Hepatocyte (in vitro differentiated cells): ENCODE measurements at regions not wholly inside any gene's neighbourhood (a gene's known extent, or its start where the extent isn't known, plus 50 kb on each side); places are given as distances from the start of the nearest gene placed in this dataset.

Experiments used
- DNase-seq: peaks from one replicate; pipeline ENCODE4 v3.0.0-alpha.2; 2016; ENCODE audit warnings: low spot score
- H2AFZ ChIP-seq: fragments of 200-600 bp; sonication (generic); 2 replicates; pipeline ENCODE4 v1.6.0; 2016; ENCODE audit warnings: antibody characterized with exemption, mild to moderate bottlenecking
- H3K27ac ChIP-seq: fragments of 200-600 bp; sonication (generic); 2 replicates; pipeline ENCODE4 v1.5.1; 2016; ENCODE audit warnings: mild to moderate bottlenecking
- H3K27me3 ChIP-seq: fragments of 200-600 bp; sonication (generic); 2 replicates; pipeline ENCODE4 v1.6.1; 2016
- H3K36me3 ChIP-seq: fragments of 200-600 bp; sonication (generic); replicated peaks from 2 replicates; pipeline ENCODE4 v1.5.1; 2016; ENCODE audit warnings: low read depth; ENCODE audit not compliant: insufficient read depth
- H3K4me1 ChIP-seq: fragments of 200-600 bp; sonication (generic); 2 replicates; pipeline ENCODE4 v1.5.1; 2016; ENCODE audit warnings: mild to moderate bottlenecking, moderate library complexity; ENCODE audit not compliant: insufficient read depth
- H3K4me2 ChIP-seq: fragments of 200-600 bp; sonication (generic); 2 replicates; pipeline ENCODE4 v1.6.0; 2016
- H3K4me3 ChIP-seq: fragments of 200-600 bp; sonication (generic); 2 replicates; pipeline ENCODE4 v1.5.1; 2016; ENCODE audit warnings: mild to moderate bottlenecking
- H3K79me2 ChIP-seq: fragments of 200-600 bp; sonication (generic); 2 replicates; pipeline ENCODE4 v1.6.0; 2017; ENCODE audit warnings: mild to moderate bottlenecking
- H3K9me2 ChIP-seq: fragments of 200-600 bp; sonication (generic); replicated peaks from 2 replicates; pipeline ENCODE4 v1.6.0; 2017; ENCODE audit warnings: mild to moderate bottlenecking; ENCODE audit not compliant: insufficient read depth
- H3K9me3 ChIP-seq: fragments of 200-600 bp; sonication (generic); 2 replicates; pipeline ENCODE4 v1.5.1; 2016; ENCODE audit warnings: low read depth, mild to moderate bottlenecking
- H4K20me1 ChIP-seq: fragments of 200-600 bp; sonication (generic); 2 replicates; pipeline ENCODE4 v1.6.0; 2016; ENCODE audit warnings: mild to moderate bottlenecking; ENCODE audit not compliant: insufficient read depth, poor library complexity, severe bottlenecking
- CTCF ChIP-seq: fragments of 200-600 bp; sonication (generic); IDR thresholded peaks from 2 replicates; pipeline ENCODE4 v1.5.1; 2016; ENCODE audit warnings: antibody characterized with exemption, mild to moderate bottlenecking; ENCODE audit not compliant: poor library complexity
- EZH2 ChIP-seq: fragments of 200-600 bp; sonication (generic); IDR thresholded peaks from 2 replicates; pipeline ENCODE4 v1.6.1; 2016; ENCODE audit warnings: antibody characterized with exemption, mild to moderate bottlenecking, borderline replicate concordance
- EZH2phosphoT487 ChIP-seq: fragments of 200-600 bp; sonication (generic); IDR thresholded peaks from one replicate; pipeline ENCODE4 v1.6.1; 2018; ENCODE audit warnings: antibody characterized with exemption, mild to moderate bottlenecking, low read depth, moderate library complexity; ENCODE audit not compliant: unreplicated experiment, severe bottlenecking
- WGBS: methylation state at CpG from one replicate; pipeline ENCODE4 v1.1.6; 2016; ENCODE audit warnings: low lambda C conversion rate; ENCODE audit errors: missing lambda C conversion rate; 5-methylcytosine and 5-hydroxymethylcytosine counted together

- no peaks in the 10 kb centered on the region for H3K79me2 ChIP-seq
- H4K20me1 ChIP-seq, result no peaks in the 10 kb centered on the region
- no peak overlapping the region for H2AFZ ChIP-seq
- no peak overlapping the region for H3K27ac ChIP-seq
- no peak overlapping the region for H3K4me3 ChIP-seq
- no peak for TF ChIP-seq EZH2phosphoT487
- no peak for TF ChIP-seq EZH2
- TF ChIP-seq CTCF, result no peak
- no peaks in the 10 kb centered on the region for H3K9me2 ChIP-seq
- 87% methylated on average over 19 of the region's 19 CpGs for WGBS
- H3K4me2 ChIP-seq, result no peak overlapping the region
- no peaks in the 10 kb centered on the region for H3K27me3 ChIP-seq
- H3K9me3 ChIP-seq, result no peaks in the 10 kb centered on the region
- DNase-seq, result no peak
- H3K4me1 ChIP-seq, result no peaks in the 10 kb centered on the region
- no peaks in the 10 kb centered on the region for H3K36me3 ChIP-seq
These were observed 81.8 kb downstream of the EDN3 start for GRCh38 chr20:59382157-59382725.

GRCh38 chr20:59382907-59383306, 82.5 kb downstream of the EDN3 start:
- H3K4me2 ChIP-seq, result no peak overlapping the region
- WGBS, result 84% methylated on average over 10 of the region's 10 CpGs
- no peak overlapping the region for H2AFZ ChIP-seq
- no peaks in the 10 kb centered on the region for H3K9me3 ChIP-seq
- no peaks in the 10 kb centered on the region for H3K9me2 ChIP-seq
- H3K27ac ChIP-seq, result no peak overlapping the region
- H3K4me3 ChIP-seq, result no peak overlapping the region
- no peaks in the 10 kb centered on the region for H3K27me3 ChIP-seq
- no peaks in the 10 kb centered on the region for H3K79me2 ChIP-seq
- no peaks in the 10 kb centered on the region for H4K20me1 ChIP-seq
- no peak for TF ChIP-seq CTCF
- no peaks in the 10 kb centered on the region for H3K36me3 ChIP-seq
- no peak for DNase-seq
- H3K4me1 ChIP-seq, result no peaks in the 10 kb centered on the region

- Histone ChIP-seq H3K9me2 (no peaks in the 10 kb centered on the region), H3K4me3 (no peak overlapping the region), H3K9me3 (no peaks in the 10 kb centered on the region), H3K4me1 (no peaks in the 10 kb centered on the region), H2AFZ (no peak overlapping the region), H3K27me3 (no peaks in the 10 kb centered on the region), H3K27ac (no peak overlapping the region), H3K36me3 (no peaks in the 10 kb centered on the region), H3K79me2 (no peaks in the 10 kb centered on the region), H3K4me2 (no peak overlapping the region), H4K20me1 (no peaks in the 10 kb centered on the region)
- no peak for TF ChIP-seq CTCF
- TF ChIP-seq EZH2phosphoT487, result no peak
- WGBS, result 70% methylated on average over 2 of the region's 3 CpGs
- DNase-seq, result no peak
These were observed 84.6 kb downstream of the EDN3 start for GRCh38 chr20:59385038-59385437.

GRCh38 chr20:59385480-59385879, 85.1 kb downstream of the EDN3 start:
- no peaks in the 10 kb centered on the region for H4K20me1 ChIP-seq
- H3K4me1 ChIP-seq, result no peaks in the 10 kb centered on the region
- no peaks in the 10 kb centered on the region for H3K9me2 ChIP-seq
- no peaks in the 10 kb centered on the region for H3K9me3 ChIP-seq
- no peaks in the 10 kb centered on the region for H3K36me3 ChIP-seq
- DNase-seq, result no peak
- 42% methylated on average over 5 of the region's 5 CpGs for whole genome bisulfite sequencing
- H3K4me2 ChIP-seq, result no peak overlapping the region
- H3K27ac ChIP-seq, result no peak overlapping the region
- TF ChIP-seq CTCF, result no peak
- no peak for TF ChIP-seq EZH2
- TF ChIP-seq EZH2phosphoT487, result no peak
- no peak overlapping the region for H3K4me3 ChIP-seq
- no peak overlapping the region for H2AFZ ChIP-seq
- no peaks in the 10 kb centered on the region for H3K79me2 ChIP-seq
- no peaks in the 10 kb centered on the region for H3K27me3 ChIP-seq
